Panc1 (cell line): ENCODE measurements at regions not wholly inside any gene's neighbourhood (a gene's known extent, or its start where the extent isn't known, plus 50 kb on each side); places are given as distances from the start of the nearest gene placed in this dataset.

Experiments
- ATAC-seq: fragments of 200-7000 bp; cut with Tn5 transposase; 2 replicates; pipeline ENCODE4 v1.9.1; 2020; ENCODE audit warnings: mild to moderate bottlenecking, moderate library complexity
- BruUV-seq: library from RNA; stranded (reverse); fragments of 400-500 nt; replicated peaks from 2 replicates; lab custom pipeline; 2021; lab: Mats Ljungman, UMichigan
- CTCF ChIA-PET: fragments of 300-600 bp; sonication (Branson Sonifier 250); formaldehyde crosslinking; loops from one replicate; lab custom pipeline; 2022; ENCODE audit warnings: antibody characterized with exemption; lab: Charles Lee
- POLR2A ChIA-PET: fragments of 300-600 bp; sonication (Branson Sonifier 250); formaldehyde crosslinking; loops from one replicate; lab custom pipeline; 2022; ENCODE audit warnings: antibody characterized with exemption; lab: Charles Lee
- DNase-seq: peaks from one replicate; pipeline ENCODE4 v3.0.0-alpha.2; 2010; ENCODE audit warnings: low read depth, low spot score
- H3K27ac ChIP-seq: 2 replicates; pipeline ENCODE4 v1.5.1; 2011; ENCODE audit warnings: mild to moderate bottlenecking, low read length, inconsistent platforms
- H3K27me3 ChIP-seq: fragments of 200-500 bp; sonication (Bioruptor generic); 2 replicates; pipeline ENCODE4 v1.6.0; 2014; ENCODE audit warnings: low read length, inconsistent platforms; ENCODE audit not compliant: control insufficient read depth, insufficient read depth
- H3K36me3 ChIP-seq: fragments of 200-500 bp; sonication (Bioruptor generic); 2 replicates; pipeline ENCODE4 v1.5.1; 2014; ENCODE audit warnings: inconsistent platforms, mild to moderate bottlenecking, low read length, moderate library complexity; ENCODE audit not compliant: control insufficient read depth, insufficient read depth
- H3K4me1 ChIP-seq: 2 replicates; pipeline ENCODE4 v1.5.1; 2011; ENCODE audit warnings: inconsistent platforms, mild to moderate bottlenecking, low read length, moderate library complexity; ENCODE audit not compliant: control insufficient read depth, insufficient read depth
- H3K4me3 ChIP-seq, 2 experiments: 2 replicates each; pipeline ENCODE4 v1.5.1; 2011 to 2012; ENCODE audit warnings: low read depth in 2 of 2, low read length in 2 of 2, mild to moderate bottlenecking in 2 of 2, inconsistent platforms in 1 of 2, moderate library complexity in 1 of 2
- H3K9me3 ChIP-seq: fragments of 200-500 bp; sonication (Bioruptor generic); 2 replicates; pipeline ENCODE4 v1.5.1; 2014; ENCODE audit warnings: low read depth, mild to moderate bottlenecking, inconsistent platforms, low read length, moderate library complexity; ENCODE audit not compliant: control insufficient read depth, insufficient read depth
- POLR2AphosphoS5 ChIP-seq: IDR thresholded peaks from 2 replicates; pipeline ENCODE4 v1.6.1; 2012; ENCODE audit warnings: mild to moderate bottlenecking, low read depth, low read length, moderate library complexity
- SIN3A ChIP-seq: IDR thresholded peaks from 2 replicates; pipeline ENCODE4 v1.6.1; 2012; ENCODE audit warnings: low read depth, mild to moderate bottlenecking, low read length, moderate library complexity, borderline replicate concordance; ENCODE audit not compliant: insufficient read depth
- TCF7L2 ChIP-seq: IDR thresholded peaks from 2 replicates; pipeline ENCODE4 v1.6.1; 2011; ENCODE audit warnings: mild to moderate bottlenecking, low read depth, low read length, inconsistent platforms
- in situ Hi-C: cut with HindIII; loops from 2 replicates; pipeline ENCODE4 v1.10.0; 2016; ENCODE audit warnings: low sequenced_read_pairs, low pct_unique_long_range_greater_than_20kb
- intact Hi-C: fragments of 100-400 bp; cut with micrococcal nuclease; formaldehyde crosslinking; loops from one replicate; pipeline ENCODE4 v1.10.0; 2022; ENCODE audit not compliant: unreplicated experiment
- TF ChIP-seq, protein P1 (sequence below), 2 experiments: IDR thresholded peaks; 2 replicates each; pipeline ENCODE4 v1.6.1; 2011 to 2012; ENCODE audit warnings: low read depth in 2 of 2, control low read depth in 1 of 2, low read length in 1 of 2, mild to moderate bottlenecking in 1 of 2, moderate library complexity in 1 of 2; ENCODE audit not compliant: insufficient read depth in 1 of 2
- TF ChIP-seq, protein P2 (sequence below): fragments of 450-650 bp; IDR thresholded peaks from 2 replicates; pipeline ENCODE4 v1.5.1; 2017; ENCODE audit warnings: mild to moderate bottlenecking

DNA sequence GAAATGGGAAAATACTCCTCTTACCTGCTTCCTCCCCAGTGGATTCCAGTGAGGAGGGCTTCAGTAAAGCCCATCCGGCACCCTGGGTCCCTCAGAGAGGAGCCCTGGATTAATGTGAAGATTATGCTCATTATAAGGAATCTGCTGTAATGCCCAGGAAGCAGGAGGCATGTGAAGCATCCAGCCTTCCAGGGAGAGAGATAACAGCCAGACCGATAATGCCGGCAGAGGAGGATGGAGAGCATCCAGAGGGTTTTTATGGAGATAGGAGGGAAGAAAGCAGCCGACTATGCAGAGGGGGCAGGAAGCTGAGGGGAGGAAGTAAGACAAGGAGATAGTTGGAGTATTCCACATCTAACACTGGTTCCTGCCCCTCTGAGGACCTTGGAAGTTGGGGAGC, 53.7 kb upstream of the TMEM132E start:
- peaks cover 13% of the 10 kb centered on the region for H3K27me3 ChIP-seq
- ATAC-seq (no peak), DNase-seq (no peak)
- in situ Hi-C loops (no loop called here), intact Hi-C loops (no loop called here)
- ChIA-PET POLR2A (no interaction called here), CTCF (no interaction called here)
- TF ChIP-seq, protein P1, sequence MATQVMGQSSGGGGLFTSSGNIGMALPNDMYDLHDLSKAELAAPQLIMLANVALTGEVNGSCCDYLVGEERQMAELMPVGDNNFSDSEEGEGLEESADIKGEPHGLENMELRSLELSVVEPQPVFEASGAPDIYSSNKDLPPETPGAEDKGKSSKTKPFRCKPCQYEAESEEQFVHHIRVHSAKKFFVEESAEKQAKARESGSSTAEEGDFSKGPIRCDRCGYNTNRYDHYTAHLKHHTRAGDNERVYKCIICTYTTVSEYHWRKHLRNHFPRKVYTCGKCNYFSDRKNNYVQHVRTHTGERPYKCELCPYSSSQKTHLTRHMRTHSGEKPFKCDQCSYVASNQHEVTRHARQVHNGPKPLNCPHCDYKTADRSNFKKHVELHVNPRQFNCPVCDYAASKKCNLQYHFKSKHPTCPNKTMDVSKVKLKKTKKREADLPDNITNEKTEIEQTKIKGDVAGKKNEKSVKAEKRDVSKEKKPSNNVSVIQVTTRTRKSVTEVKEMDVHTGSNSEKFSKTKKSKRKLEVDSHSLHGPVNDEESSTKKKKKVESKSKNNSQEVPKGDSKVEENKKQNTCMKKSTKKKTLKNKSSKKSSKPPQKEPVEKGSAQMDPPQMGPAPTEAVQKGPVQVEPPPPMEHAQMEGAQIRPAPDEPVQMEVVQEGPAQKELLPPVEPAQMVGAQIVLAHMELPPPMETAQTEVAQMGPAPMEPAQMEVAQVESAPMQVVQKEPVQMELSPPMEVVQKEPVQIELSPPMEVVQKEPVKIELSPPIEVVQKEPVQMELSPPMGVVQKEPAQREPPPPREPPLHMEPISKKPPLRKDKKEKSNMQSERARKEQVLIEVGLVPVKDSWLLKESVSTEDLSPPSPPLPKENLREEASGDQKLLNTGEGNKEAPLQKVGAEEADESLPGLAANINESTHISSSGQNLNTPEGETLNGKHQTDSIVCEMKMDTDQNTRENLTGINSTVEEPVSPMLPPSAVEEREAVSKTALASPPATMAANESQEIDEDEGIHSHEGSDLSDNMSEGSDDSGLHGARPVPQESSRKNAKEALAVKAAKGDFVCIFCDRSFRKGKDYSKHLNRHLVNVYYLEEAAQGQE (IDR thresholded peaks at IDR 0.05; ENCODE audit: insufficient read depth in 1 of 2, low read depth in 2 of 2, low read length in 1 of 2), result no peak
- no peak for TF ChIP-seq TCF7L2
- TF ChIP-seq, protein P2, sequence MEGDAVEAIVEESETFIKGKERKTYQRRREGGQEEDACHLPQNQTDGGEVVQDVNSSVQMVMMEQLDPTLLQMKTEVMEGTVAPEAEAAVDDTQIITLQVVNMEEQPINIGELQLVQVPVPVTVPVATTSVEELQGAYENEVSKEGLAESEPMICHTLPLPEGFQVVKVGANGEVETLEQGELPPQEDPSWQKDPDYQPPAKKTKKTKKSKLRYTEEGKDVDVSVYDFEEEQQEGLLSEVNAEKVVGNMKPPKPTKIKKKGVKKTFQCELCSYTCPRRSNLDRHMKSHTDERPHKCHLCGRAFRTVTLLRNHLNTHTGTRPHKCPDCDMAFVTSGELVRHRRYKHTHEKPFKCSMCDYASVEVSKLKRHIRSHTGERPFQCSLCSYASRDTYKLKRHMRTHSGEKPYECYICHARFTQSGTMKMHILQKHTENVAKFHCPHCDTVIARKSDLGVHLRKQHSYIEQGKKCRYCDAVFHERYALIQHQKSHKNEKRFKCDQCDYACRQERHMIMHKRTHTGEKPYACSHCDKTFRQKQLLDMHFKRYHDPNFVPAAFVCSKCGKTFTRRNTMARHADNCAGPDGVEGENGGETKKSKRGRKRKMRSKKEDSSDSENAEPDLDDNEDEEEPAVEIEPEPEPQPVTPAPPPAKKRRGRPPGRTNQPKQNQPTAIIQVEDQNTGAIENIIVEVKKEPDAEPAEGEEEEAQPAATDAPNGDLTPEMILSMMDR, result no peak
- TF ChIP-seq SIN3A, result no peak
- TF ChIP-seq POLR2AphosphoS5, result no peak
- no peaks in the 10 kb centered on the region for H3K4me1 ChIP-seq
- no TSS peak for BruUV-seq
- no peak overlapping the region for H3K4me3 ChIP-seq
- no peaks in the 10 kb centered on the region for H3K9me3 ChIP-seq
- H3K36me3 ChIP-seq, result no peaks in the 10 kb centered on the region
- no peak overlapping the region for H3K27ac ChIP-seq

DNA sequence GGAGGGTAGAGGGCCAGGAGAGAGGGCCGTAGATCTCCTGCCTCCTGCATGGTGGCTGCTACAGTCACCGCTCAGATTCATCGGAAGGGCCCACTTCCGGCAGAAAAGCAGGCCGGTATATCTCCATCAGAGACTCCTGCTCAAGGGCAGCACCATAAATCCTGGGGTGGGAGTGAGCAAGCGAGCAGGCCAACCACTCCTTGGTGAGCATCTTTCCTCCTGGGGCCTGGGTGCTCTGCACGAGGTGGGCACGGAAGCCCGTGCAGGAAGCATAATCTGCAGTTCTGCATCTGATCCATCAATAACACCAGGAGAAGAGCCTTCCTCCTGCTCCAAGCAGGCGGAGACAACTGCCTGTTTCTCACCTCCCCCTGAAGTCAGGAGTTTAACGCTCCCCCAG, 57.4 kb upstream of the TMEM132E start:
- no TSS peak for BruUV-seq
- no peaks in the 10 kb centered on the region; the same call in 1 of the 2 replicates for H3K27me3 ChIP-seq
- TF ChIP-seq, protein P1 (IDR thresholded peaks at IDR 0.05; ENCODE audit: insufficient read depth in 1 of 2, low read depth in 2 of 2, low read length in 1 of 2), result no peak
- TF ChIP-seq SIN3A, result no peak
- TF ChIP-seq, protein P2, result no peak

More for the DNA sequence above, 57.4 kb upstream of the TMEM132E start:
- no peak for DNase-seq
- ChIA-PET POLR2A (interaction anchor here (0.6 kb wide), 1 partner anchor 53 kb away, joined by 5 read pairs; no protein-coding TSS in a partner anchor), CTCF (interaction anchor here (0.7 kb wide), 1 partner anchor 116 kb away, joined by 3 read pairs; no protein-coding TSS in a partner anchor)
- no peaks in the 10 kb centered on the region for H3K9me3 ChIP-seq
- in situ Hi-C loops, result no loop called here
- H3K36me3 ChIP-seq, result no peaks in the 10 kb centered on the region
- no peak overlapping the region for H3K4me3 ChIP-seq
- intact Hi-C loops, result no loop called here
- no peak for ATAC-seq
- no peak overlapping the region for H3K27ac ChIP-seq
- H3K4me1 ChIP-seq, result no peaks in the 10 kb centered on the region
